Medulla oblongata (tissue), 1 donor: ENCODE measurements at regions not wholly inside any gene's neighbourhood (a gene's known extent, or its start where the extent isn't known, plus 50 kb on each side); places are given as distances from the start of the nearest gene placed in this dataset.

ENCODE experiments used
- DNase-seq: peaks from one replicate; pipeline ENCODE4 v3.0.0-alpha.2; 2015; ENCODE audit errors: extremely low spot score

DNA sequence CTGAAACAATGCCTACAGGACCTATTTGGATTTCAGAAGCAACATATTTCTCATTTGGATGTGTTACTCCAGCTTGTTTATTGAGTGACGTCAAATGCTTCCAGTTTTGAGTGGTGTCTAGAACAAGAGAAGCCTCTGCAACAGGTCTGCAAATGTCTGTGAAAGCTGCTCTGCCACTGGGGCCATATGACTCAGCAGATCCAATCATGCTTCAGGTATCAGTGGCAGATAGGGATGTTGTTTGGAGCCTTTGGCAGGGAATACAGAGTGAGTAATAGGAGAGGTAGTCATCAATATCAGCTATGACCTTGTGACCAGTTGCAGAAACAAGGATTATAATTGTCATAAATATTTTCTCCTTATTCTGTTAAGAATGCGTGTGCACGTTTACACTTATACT lies 141.1 kb upstream of the ZXDA start:
- no peak for DNase-seq

DNA sequence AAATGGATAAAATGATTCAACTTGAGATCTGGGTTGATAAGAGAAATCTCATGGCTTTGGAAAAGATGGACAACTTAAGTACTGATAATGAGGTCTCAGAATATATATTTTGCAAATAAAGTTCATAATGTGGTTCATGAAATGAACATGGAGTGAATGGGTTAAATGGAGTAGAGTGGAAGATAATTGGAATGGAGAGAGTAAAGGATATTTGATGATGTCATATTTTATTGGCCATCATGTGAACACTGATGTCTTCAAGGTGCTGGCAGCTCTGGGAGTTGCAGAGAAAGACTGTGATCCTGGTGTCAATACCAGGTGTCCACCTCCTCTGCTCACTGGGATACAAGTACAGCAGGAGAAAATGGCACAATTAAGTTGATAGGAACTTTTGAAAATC lies 133.9 kb upstream of the ZXDA start:
- DNase-seq: no peak

DNA sequence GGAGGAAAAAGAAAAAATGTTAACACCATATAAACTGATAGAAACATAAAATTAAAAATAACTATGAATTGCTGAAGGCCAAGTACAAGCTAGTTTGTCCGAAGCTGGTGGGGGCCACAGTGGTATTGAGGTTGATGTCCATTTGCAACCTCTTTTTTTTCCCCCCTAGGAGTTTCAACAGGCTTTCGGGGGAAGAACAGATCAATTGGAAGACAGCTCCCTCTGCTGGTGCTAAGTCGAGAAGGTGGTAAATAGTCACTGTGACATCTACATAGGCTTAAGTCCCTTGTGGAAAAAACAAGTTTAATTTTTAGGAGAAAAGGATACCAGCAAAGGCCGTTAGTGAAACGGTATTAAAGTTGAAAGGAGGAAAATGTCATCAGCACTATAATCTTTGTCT lies 115.7 kb upstream of the ZXDA start:
- peak; percentile 43 for DNase-seq

DNA sequence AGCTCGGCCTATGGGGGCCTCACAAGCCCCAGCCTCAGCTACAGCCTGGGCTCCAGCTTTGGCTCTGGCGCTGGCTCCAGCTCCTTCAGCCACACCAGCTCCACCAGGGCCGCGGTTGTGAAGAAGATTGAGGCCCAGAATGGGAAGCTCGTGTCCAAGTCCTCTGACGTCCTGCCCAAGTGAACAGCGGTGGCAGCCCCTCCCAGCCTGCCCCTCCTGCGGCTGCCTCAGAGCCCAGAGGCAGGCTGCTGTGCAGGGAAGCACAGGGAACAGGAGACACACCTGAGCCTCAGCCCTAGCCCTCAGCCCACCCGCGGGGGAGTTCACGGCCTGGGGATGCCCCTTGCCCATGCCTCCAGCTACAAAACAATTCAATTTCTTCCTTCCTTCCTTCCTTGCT lies 75.7 kb upstream of the ZXDA start:
- no peak for DNase-seq

DNA sequence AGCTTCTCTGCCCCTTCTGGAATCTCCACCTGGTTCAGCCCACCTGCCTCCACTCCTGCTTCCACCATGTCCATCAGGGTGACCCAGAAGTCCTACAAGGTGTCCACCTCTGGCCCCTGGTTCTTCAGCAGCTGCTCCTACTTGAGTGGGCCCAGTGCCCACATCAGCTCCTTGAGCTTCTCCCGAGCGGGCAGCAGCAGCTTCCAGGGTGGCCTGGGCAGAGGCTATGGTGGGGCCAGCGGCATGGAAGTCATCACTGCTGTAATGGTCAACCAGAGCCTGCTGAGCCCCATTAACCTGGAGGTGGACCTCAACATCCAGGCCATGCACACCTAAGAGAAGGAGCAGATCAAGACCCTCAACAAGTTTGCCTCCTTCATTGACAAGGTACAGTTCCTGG lies 74.4 kb upstream of the ZXDA start:
- DNase-seq: no peak

DNA sequence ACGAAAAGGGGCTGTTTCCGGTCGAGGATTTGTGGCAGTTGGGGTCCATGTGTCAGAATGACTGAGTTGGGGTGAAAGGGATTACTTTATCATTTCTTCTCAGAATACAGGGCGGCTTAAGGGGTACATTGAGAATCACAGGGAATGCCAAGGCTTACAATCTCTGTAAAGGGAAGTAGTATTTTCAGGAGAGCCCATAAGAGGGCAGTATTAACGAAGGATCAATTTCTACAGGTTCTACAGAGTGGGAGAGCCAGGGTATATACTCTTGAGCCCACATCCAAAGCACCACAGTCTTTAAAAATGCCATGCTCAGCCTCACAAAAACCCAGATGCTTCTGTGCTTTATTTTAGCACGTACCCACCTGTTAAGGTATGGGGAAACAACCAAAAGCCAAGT lies 67.7 kb upstream of the ZXDA start:
- peak; percentile 1 for DNase-seq

DNA sequence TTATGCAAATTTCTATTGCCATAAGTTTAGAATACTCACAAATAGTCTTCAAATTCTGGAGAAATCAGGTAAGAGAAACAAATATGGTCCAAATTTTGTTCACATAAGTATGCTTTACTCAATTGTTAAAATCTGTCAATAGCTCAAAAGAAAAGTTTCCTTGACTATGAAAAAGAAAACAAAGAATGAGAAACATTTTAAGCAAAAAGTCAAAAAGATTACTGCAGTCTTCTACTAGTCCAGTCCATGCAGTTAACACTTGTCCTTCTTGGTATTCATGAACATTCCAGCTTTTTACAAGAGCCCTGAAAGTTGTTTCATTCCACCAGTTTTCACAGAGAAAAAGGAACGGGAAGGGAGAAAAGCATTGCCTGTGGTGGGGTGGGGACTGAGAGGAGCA lies 54.7 kb upstream of the ZXDA start:
- DNase-seq: no peak
